HepG2 (cell line): ENCODE measurements at regions not wholly inside any gene's neighbourhood (a gene's known extent, or its start where the extent isn't known, plus 50 kb on each side); places are given as distances from the start of the nearest gene placed in this dataset.

ENCODE experiments used
- ATAC-seq: fragments of 200-7000 bp; cut with Tn5 transposase; 3 replicates; pipeline ENCODE4 v1.9.1; 2020; ENCODE audit warnings: mild to moderate bottlenecking, moderate library complexity
- BruUV-seq: library from RNA; stranded (reverse); fragments of 400-500 nt; replicated peaks from 2 replicates; lab custom pipeline; 2021; lab: Mats Ljungman, UMichigan
- CTCF ChIA-PET: fragments of 300-600 bp; formaldehyde crosslinking; extraction: SDS; loops from one replicate; lab custom pipeline; 2021; ENCODE audit warnings: low total read pairs, inconsistent platforms, low intra/inter-chr PET ratio; lab: Yijun Ruan, JAX
- POLR2A ChIA-PET: fragments of 350-600 bp; sonication (Branson Sonifier 250); formaldehyde crosslinking; loops from one replicate; lab custom pipeline; 2020; ENCODE audit warnings: antibody characterized with exemption, inconsistent platforms; lab: Yijun Ruan, JAX
- DNase-seq: peaks from one replicate; pipeline ENCODE4 v3.0.0-alpha.2; 2015; ENCODE audit warnings: low spot score
- FAIRE-seq: peaks from 3 replicates; lab custom pipeline; 2011; peaks lifted over from hg19 to GRCh38; lab: Jason Lieb, UNC
- H2AFZ ChIP-seq: one replicate; pipeline ENCODE4 v1.6.1; 2011; ENCODE audit warnings: low read length, inconsistent platforms
- H3K27ac ChIP-seq: fragments of 300-600 bp; 3 replicates; pipeline ENCODE4 v1.8.0; 2011; ENCODE audit warnings: mixed run types, mild to moderate bottlenecking, mixed read lengths, low read length, inconsistent platforms; ENCODE audit not compliant: insufficient read depth; ENCODE audit errors: extremely low read length
- H3K27me3 ChIP-seq, 2 experiments: fragments of 200-600 bp in 1 of 2; 2 replicates in 1 of 2; 3 replicates in 1 of 2; pipeline versions ENCODE4 v1.6.0 to v1.8.0; 2011; ENCODE audit warnings: low read length in 2 of 2, mild to moderate bottlenecking in 2 of 2, moderate library complexity in 2 of 2, inconsistent platforms in 1 of 2; ENCODE audit not compliant: insufficient read depth in 2 of 2, control insufficient read depth in 1 of 2
- H3K36me3 ChIP-seq, 2 experiments: fragments of 200-600 bp in 1 of 2; replicated peaks in 1 of 2; 2 replicates in 1 of 2; 3 replicates in 1 of 2; pipeline versions ENCODE4 v1.5.1 to v1.8.0; 2011; ENCODE audit warnings: low read length in 2 of 2, inconsistent platforms in 1 of 2; ENCODE audit not compliant: insufficient read depth in 2 of 2, control insufficient read depth in 1 of 2
- H3K4me1 ChIP-seq: 2 replicates; pipeline ENCODE4 v1.5.1; 2012; ENCODE audit warnings: low read length, inconsistent platforms; ENCODE audit not compliant: insufficient read depth
- H3K4me2 ChIP-seq: 2 replicates; pipeline ENCODE4 v1.6.0; 2011; ENCODE audit warnings: low read depth, low read length, inconsistent platforms
- H3K4me3 ChIP-seq, 3 experiments: fragments of 200-600 bp in 1 of 3; sonication (generic), shearing (Covaris generic) in 1 of 3; replicated peaks in 1 of 3; 2 replicates each; pipeline ENCODE4 v1.5.1; 2011 to 2016; ENCODE audit warnings: low read length in 3 of 3, inconsistent platforms in 2 of 3, low read depth in 2 of 3, mild to moderate bottlenecking in 2 of 3, control low read depth in 1 of 3, mixed read lengths in 1 of 3; ENCODE audit not compliant: insufficient read depth in 1 of 3
- H3K79me2 ChIP-seq: one replicate; pipeline ENCODE4 v1.6.1; 2011; ENCODE audit warnings: low read length, inconsistent platforms; ENCODE audit not compliant: insufficient read depth
- H3K9ac ChIP-seq: 2 replicates; pipeline ENCODE4 v1.6.0; 2011; ENCODE audit warnings: mild to moderate bottlenecking, low read depth, low read length, inconsistent platforms; ENCODE audit not compliant: insufficient read depth
- H3K9me3 ChIP-seq: 2 replicates; pipeline ENCODE4 v1.5.1; 2012; ENCODE audit warnings: mild to moderate bottlenecking, low read length
- H4K20me1 ChIP-seq: 2 replicates; pipeline ENCODE4 v1.6.0; 2011; ENCODE audit warnings: inconsistent platforms, mild to moderate bottlenecking, low read length, moderate library complexity; ENCODE audit not compliant: insufficient read depth
- HNF4G ChIP-seq, 2 experiments: sonication (generic) in 1 of 2; formaldehyde crosslinking in 1 of 2; IDR thresholded peaks; 2 replicates each; pipeline versions ENCODE4 v1.4.0 to v1.6.1; 2011 to 2020; ENCODE audit warnings: borderline replicate concordance in 2 of 2, low read depth in 2 of 2, mild to moderate bottlenecking in 2 of 2, low read length in 1 of 2, missing genetic modification reagents in 1 of 2, moderate library complexity in 1 of 2
- MTA1 ChIP-seq: sonication (generic); formaldehyde crosslinking; IDR thresholded peaks from 2 replicates; pipeline ENCODE4 v1.4.0; 2020; ENCODE audit warnings: missing genetic modification reagents, mild to moderate bottlenecking, borderline replicate concordance
- NFATC3 ChIP-seq: sonication (generic); formaldehyde crosslinking; IDR thresholded peaks from 2 replicates; pipeline ENCODE4 v1.5.1; 2020; ENCODE audit warnings: mild to moderate bottlenecking, missing genetic modification reagents
- ZNF101 ChIP-seq: sonication (generic); formaldehyde crosslinking; IDR thresholded peaks from 2 replicates; pipeline ENCODE4 v1.4.0; 2020; ENCODE audit warnings: mild to moderate bottlenecking, low read depth, missing genetic modification reagents, borderline replicate concordance
- ZNF24 ChIP-seq: fragments of 450-650 bp; IDR thresholded peaks from 2 replicates; pipeline ENCODE4 v1.6.1; 2017; ENCODE audit warnings: antibody characterized with exemption, mild to moderate bottlenecking
- ZNF501 ChIP-seq: sonication (generic); formaldehyde crosslinking; IDR thresholded peaks from 2 replicates; pipeline ENCODE4 v1.5.1; 2020; ENCODE audit warnings: mild to moderate bottlenecking, moderate library complexity, missing genetic modification reagents
- ZNF543 ChIP-seq: sonication (generic); formaldehyde crosslinking; IDR thresholded peaks from 2 replicates; pipeline ENCODE4 v1.4.0; 2020; ENCODE audit warnings: mild to moderate bottlenecking, missing genetic modification reagents
- ZNF549 ChIP-seq: sonication (generic); formaldehyde crosslinking; IDR thresholded peaks from 2 replicates; pipeline ENCODE4 v1.5.0; 2020; ENCODE audit warnings: missing genetic modification reagents
- ZNF674 ChIP-seq: sonication (generic); formaldehyde crosslinking; IDR thresholded peaks from 2 replicates; pipeline ENCODE4 v1.5.0; 2020; ENCODE audit warnings: low read depth, mild to moderate bottlenecking, missing genetic modification reagents
- ZNF879 ChIP-seq: sonication (generic); formaldehyde crosslinking; IDR thresholded peaks from 2 replicates; pipeline ENCODE4 v1.8.1; 2023; ENCODE audit warnings: missing genetic modification reagents
- WGBS: methylation state at CpG from one replicate; pipeline ENCODE4 v1.1.6; 2017; ENCODE audit warnings: low lambda C conversion rate; 5-methylcytosine and 5-hydroxymethylcytosine counted together
- in situ Hi-C: cut with HindIII; loops from 2 replicates; pipeline ENCODE4 v1.10.0; 2017; ENCODE audit warnings: low pct_unique_long_range_greater_than_20kb; ENCODE audit not compliant: extremely low pct_ligation_motif_present
- intact Hi-C: fragments of 100-400 bp; cut with micrococcal nuclease; formaldehyde crosslinking; loops from one replicate; pipeline ENCODE4 v1.10.0; 2022; ENCODE audit not compliant: unreplicated experiment
- TF ChIP-seq, protein P1 (sequence below): sonication (generic); formaldehyde crosslinking; IDR thresholded peaks from 2 replicates; pipeline ENCODE4 v1.9.0; 2021; ENCODE audit warnings: missing genetic modification reagents, borderline replicate concordance
- TF ChIP-seq, protein P2 (sequence below): sonication (generic); IDR thresholded peaks from 2 replicates; pipeline ENCODE4 v1.6.1; 2016; ENCODE audit warnings: low read depth, borderline replicate concordance
- TF ChIP-seq, protein P3 (sequence below): sonication (generic); formaldehyde crosslinking; IDR thresholded peaks from 2 replicates; pipeline ENCODE4 v1.4.0; 2020; ENCODE audit warnings: missing genetic modification reagents, borderline replicate concordance

DNA sequence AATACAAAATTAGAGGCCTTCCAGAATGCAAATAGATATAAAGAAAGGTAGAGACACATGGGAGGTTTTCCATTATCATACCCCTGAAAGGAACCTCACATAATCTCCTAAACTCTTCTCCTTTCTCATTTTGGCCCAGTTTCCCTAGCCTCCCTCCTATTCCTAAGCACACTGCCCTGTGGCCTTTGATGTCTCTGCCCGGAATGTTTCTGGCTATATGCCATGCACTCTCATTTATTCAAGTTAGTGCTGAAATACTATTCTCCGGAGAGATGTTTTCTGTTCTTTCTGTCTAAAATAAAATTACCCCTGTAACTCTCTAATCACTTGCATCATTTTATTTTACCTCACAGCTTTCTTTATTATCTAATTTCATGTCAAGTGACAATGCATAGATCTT is 1287.7 kb downstream of the SLITRK5 start:
- no peak overlapping the region for H3K27ac ChIP-seq
- H3K27me3 ChIP-seq = no peaks in the 10 kb centered on the region
- H3K4me3 ChIP-seq = no peak overlapping the region
- TF ChIP-seq ZNF879 (CRISPR knock-in tag) = no peak
- no peak for TF ChIP-seq MTA1 (CRISPR knock-in tag)
- TF ChIP-seq, protein P1, sequence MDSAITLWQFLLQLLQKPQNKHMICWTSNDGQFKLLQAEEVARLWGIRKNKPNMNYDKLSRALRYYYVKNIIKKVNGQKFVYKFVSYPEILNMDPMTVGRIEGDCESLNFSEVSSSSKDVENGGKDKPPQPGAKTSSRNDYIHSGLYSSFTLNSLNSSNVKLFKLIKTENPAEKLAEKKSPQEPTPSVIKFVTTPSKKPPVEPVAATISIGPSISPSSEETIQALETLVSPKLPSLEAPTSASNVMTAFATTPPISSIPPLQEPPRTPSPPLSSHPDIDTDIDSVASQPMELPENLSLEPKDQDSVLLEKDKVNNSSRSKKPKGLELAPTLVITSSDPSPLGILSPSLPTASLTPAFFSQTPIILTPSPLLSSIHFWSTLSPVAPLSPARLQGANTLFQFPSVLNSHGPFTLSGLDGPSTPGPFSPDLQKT (CRISPR knock-in tag) = no peak
- TF ChIP-seq, protein P2, sequence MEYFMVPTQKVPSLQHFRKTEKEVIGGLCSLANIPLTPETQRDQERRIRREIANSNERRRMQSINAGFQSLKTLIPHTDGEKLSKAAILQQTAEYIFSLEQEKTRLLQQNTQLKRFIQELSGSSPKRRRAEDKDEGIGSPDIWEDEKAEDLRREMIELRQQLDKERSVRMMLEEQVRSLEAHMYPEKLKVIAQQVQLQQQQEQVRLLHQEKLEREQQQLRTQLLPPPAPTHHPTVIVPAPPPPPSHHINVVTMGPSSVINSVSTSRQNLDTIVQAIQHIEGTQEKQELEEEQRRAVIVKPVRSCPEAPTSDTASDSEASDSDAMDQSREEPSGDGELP = no peak
- TF ChIP-seq, protein P3, sequence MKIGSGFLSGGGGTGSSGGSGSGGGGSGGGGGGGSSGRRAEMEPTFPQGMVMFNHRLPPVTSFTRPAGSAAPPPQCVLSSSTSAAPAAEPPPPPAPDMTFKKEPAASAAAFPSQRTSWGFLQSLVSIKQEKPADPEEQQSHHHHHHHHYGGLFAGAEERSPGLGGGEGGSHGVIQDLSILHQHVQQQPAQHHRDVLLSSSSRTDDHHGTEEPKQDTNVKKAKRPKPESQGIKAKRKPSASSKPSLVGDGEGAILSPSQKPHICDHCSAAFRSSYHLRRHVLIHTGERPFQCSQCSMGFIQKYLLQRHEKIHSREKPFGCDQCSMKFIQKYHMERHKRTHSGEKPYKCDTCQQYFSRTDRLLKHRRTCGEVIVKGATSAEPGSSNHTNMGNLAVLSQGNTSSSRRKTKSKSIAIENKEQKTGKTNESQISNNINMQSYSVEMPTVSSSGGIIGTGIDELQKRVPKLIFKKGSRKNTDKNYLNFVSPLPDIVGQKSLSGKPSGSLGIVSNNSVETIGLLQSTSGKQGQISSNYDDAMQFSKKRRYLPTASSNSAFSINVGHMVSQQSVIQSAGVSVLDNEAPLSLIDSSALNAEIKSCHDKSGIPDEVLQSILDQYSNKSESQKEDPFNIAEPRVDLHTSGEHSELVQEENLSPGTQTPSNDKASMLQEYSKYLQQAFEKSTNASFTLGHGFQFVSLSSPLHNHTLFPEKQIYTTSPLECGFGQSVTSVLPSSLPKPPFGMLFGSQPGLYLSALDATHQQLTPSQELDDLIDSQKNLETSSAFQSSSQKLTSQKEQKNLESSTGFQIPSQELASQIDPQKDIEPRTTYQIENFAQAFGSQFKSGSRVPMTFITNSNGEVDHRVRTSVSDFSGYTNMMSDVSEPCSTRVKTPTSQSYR (CRISPR knock-in tag) = no peak
- TF ChIP-seq ZNF501 (CRISPR knock-in tag) = no peak
- TF ChIP-seq ZNF549 = no peak
- TF ChIP-seq ZNF101 = no peak
- no peak for TF ChIP-seq ZNF674 (CRISPR knock-in tag)
- TF ChIP-seq ZNF543 (CRISPR knock-in tag) = no peak
- no peak for TF ChIP-seq NFATC3
- no peak for TF ChIP-seq HNF4G (IDR thresholded peaks at IDR 0.05; ENCODE audit: borderline replicate concordance, low read depth, low read length)
- no peak for TF ChIP-seq HNF4G (CRISPR knock-in tag; IDR thresholded peaks at IDR 0.05; ENCODE audit: borderline replicate concordance, low read depth)
- TF ChIP-seq ZNF24 = no peak
- WGBS = 2% methylated on average over 2 of the region's 2 CpGs
- intact Hi-C loops = no loop called here
- H3K4me1 ChIP-seq = no peaks in the 10 kb centered on the region
- POLR2A ChIA-PET = no interaction called here
- in situ Hi-C loops = no loop called here
- no peaks in the 10 kb centered on the region for H4K20me1 ChIP-seq
- no peak overlapping the region for H3K4me2 ChIP-seq
- DNase-seq = no peak
- BruUV-seq = no TSS peak
- H2AFZ ChIP-seq = no peak overlapping the region
- no peak for FAIRE-seq
- CTCF ChIA-PET = no interaction called here
- peaks cover 6% of the 10 kb centered on the region; the same call in 1 of the 2 replicates for H3K9me3 ChIP-seq
- no peaks in the 10 kb centered on the region for H3K79me2 ChIP-seq
- no peak for ATAC-seq
- no peaks in the 10 kb centered on the region for H3K36me3 ChIP-seq
- no peak overlapping the region for H3K9ac ChIP-seq
